Muscle layer of duodenum (tissue), 2 donors: ENCODE measurements at regions not wholly inside any gene's neighbourhood (a gene's known extent, or its start where the extent isn't known, plus 50 kb on each side); places are given as distances from the start of the nearest gene placed in this dataset.
A peak's percentile ranks its signal among the peaks of the same experiment; 100 is the strongest.
"Not testable (repeated sequence)": the region's sequence is repeated elsewhere in the genome, so short reads cannot be mapped to it uniquely, and the experiment has no call there.

ENCODE experiments used
- H3K27ac ChIP-seq: one replicate; pipeline ENCODE4 v1.7.0; 2013; ENCODE audit warnings: mild to moderate bottlenecking, low read length
- H3K27me3 ChIP-seq: one replicate; pipeline ENCODE4 v1.7.0; 2013; ENCODE audit warnings: low read depth, mild to moderate bottlenecking, control low read depth, low read length
- H3K36me3 ChIP-seq, 2 donors: one replicate each; pipeline ENCODE4 v1.7.0; 2013; ENCODE audit warnings: low read length in 2 of 2, control low read depth in 1 of 2, mild to moderate bottlenecking in 1 of 2; ENCODE audit not compliant: insufficient read depth in 2 of 2, control insufficient read depth in 1 of 2
- H3K4me1 ChIP-seq, 2 donors: one replicate each; pipeline ENCODE4 v1.7.0; 2013; ENCODE audit warnings: low read length in 2 of 2, mild to moderate bottlenecking in 2 of 2, control low read depth in 1 of 2, moderate library complexity in 1 of 2; ENCODE audit not compliant: insufficient read depth in 2 of 2, control insufficient read depth in 1 of 2
- H3K4me3 ChIP-seq, 2 donors: one replicate each; pipeline ENCODE4 v1.7.0; 2013; ENCODE audit warnings: low read length in 2 of 2, low read depth in 1 of 2, mild to moderate bottlenecking in 1 of 2
- H3K9me3 ChIP-seq, 2 donors: one replicate each; pipeline ENCODE4 v1.7.0; 2013; ENCODE audit warnings: low read length in 2 of 2, control low read depth in 1 of 2, mild to moderate bottlenecking in 1 of 2; ENCODE audit not compliant: control insufficient read depth in 1 of 2
- donor health status: healthy.

- H3K27me3 ChIP-seq, H3K4me3 ChIP-seq, H3K27ac ChIP-seq, H3K9me3 ChIP-seq, H3K36me3 ChIP-seq, H3K4me1 ChIP-seq: not testable (repeated sequence)
Measured at GRCh38 chr7:106713452-106713851, 52.5 kb upstream of the CCDC71L start.

GRCh38 chr7:106714590-106715442 is 53.9 kb upstream of the CCDC71L start:
- H3K27ac ChIP-seq, H3K36me3 ChIP-seq, H3K27me3 ChIP-seq, H3K4me3 ChIP-seq, H3K4me1 ChIP-seq, H3K9me3 ChIP-seq: not testable (repeated sequence)

- peaks cover 0 to 6% of the 10 kb centered on the region in 2 donors for H3K4me1 ChIP-seq
- H3K27me3 ChIP-seq = no peaks in the 10 kb centered on the region
- no peaks in the 10 kb centered on the region for H3K9me3 ChIP-seq
- no peak overlapping the region for H3K27ac ChIP-seq
- H3K4me3 ChIP-seq = no peak overlapping the region
- no peaks in the 10 kb centered on the region for H3K36me3 ChIP-seq
Measured at GRCh38 chr7:106715730-106716129, 54.8 kb upstream of the CCDC71L start.

DNA sequence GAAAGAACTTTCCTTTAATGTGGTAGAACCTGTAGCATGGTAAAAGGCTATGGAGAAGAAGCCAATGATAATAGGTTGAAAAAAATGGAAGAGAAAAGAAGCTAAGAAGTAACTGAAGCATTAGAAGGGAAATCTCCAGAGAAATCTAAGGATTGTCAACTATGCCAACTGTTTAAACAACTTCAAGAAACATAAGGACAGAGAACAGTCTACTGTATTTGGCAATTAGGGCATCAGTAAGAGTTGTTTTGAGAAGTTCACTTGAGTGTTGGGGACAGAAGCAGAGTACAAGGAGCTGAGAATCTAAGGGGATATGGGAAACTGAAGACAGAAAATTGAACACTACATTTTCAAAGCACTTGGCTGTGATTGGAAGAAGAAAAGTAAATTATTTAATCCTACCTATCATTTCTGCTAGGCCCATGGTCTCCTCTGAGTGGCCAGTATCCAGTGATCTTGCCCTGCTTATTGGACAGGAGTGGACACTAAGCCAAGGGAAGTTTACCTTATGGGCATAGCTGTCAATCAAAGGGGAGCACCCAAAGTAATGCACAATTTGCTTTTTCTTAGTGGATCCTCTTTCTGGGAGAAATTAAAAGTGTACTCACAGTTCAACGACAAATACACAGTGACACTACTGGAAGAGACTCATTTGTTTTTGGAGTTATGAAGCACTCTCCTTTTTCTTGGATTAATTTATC is 56.4 kb upstream of the CCDC71L start:
- Histone ChIP-seq H3K4me1 (peaks cover 0 to 6% of the 10 kb centered on the region in 2 donors), H3K27me3 (no peaks in the 10 kb centered on the region), H3K4me3 (no peak overlapping the region), H3K36me3 (no peaks in the 10 kb centered on the region), H3K9me3 (no peaks in the 10 kb centered on the region), H3K27ac (peak overlapping the region; percentile 53)

GRCh38 chr7:106717955-106718871 is 57.3 kb upstream of the CCDC71L start:
- peaks cover 0 to 6% of the 10 kb centered on the region in 2 donors for H3K4me1 ChIP-seq
- H3K4me3 ChIP-seq = no peak overlapping the region
- H3K36me3 ChIP-seq = no peaks in the 10 kb centered on the region
- H3K27ac ChIP-seq = peak overlapping the region; percentile 53
- no peaks in the 10 kb centered on the region for H3K9me3 ChIP-seq
- H3K27me3 ChIP-seq = no peaks in the 10 kb centered on the region

GRCh38 chr7:106720641-106721040 is 59.7 kb upstream of the CCDC71L start:
- Histone ChIP-seq H3K27me3 (no peaks in the 10 kb centered on the region), H3K9me3 (no peaks in the 10 kb centered on the region), H3K4me3 (no peak overlapping the region), H3K36me3 (no peaks in the 10 kb centered on the region), H3K27ac (no peak overlapping the region), H3K4me1 (peaks cover 0 to 6% of the 10 kb centered on the region in 2 donors)

DNA sequence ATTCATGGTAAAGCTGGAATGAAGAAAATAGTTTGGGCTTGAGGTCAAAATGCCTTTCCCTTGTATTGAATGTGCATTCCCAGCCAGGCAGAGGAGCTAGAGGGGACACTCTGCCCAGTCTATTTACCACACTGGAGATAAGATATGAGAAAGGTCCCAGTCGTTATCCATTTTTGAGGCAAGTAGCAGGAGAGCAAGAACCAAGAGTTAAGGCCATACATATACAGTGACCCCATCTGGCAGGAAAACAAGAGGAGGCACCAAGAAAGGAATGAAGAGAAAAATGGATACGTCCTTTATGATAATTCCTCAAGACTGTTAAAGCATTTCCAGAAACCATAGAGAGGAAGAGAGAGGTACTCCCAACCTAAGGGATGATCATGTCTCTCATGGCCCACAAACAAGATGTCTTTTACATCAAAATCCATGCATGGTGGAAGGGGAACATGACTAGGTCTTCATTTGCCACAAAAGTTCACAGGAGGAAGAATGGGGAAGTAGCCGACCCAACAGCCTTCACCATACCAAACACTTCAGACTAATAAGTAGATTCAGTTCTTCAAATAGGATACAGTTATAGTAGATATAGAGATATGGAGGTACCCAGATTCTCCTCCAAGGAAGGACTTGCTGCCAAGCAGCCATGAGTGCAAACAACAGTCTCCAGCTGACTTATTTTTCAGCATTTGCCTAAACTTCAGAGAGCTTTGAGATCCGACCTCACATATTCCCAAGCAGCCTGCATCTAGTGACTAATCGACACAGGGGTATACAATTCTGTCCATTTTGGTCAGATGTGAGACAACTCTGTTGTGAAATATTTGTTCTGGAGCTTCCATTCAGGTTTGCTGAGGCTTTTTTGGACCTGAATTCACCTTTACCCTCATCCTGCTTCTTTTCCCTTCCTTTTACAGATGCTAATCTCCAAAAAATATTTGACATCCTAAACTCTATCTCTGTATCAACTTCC is 61.1 kb upstream of the CCDC71L start:
- no peak overlapping the region for H3K27ac ChIP-seq
- no peaks in the 10 kb centered on the region for H3K27me3 ChIP-seq
- H3K36me3 ChIP-seq = no peaks in the 10 kb centered on the region
- H3K4me1 ChIP-seq = peaks cover 0 to 6% of the 10 kb centered on the region in 2 donors
- no peaks in the 10 kb centered on the region for H3K9me3 ChIP-seq
- H3K4me3 ChIP-seq = no peak overlapping the region

GRCh38 chr7:106723398-106723797 is 62.4 kb upstream of the CCDC71L start:
- H3K27ac ChIP-seq = no peak overlapping the region
- H3K27me3 ChIP-seq = no peaks in the 10 kb centered on the region
- no peaks in the 10 kb centered on the region for H3K36me3 ChIP-seq
- no peaks in the 10 kb centered on the region for H3K9me3 ChIP-seq
- H3K4me1 ChIP-seq = peaks cover 0 to under 1% of the 10 kb centered on the region in 2 donors
- H3K4me3 ChIP-seq = no peak overlapping the region

GRCh38 chr7:106729720-106730385 is 68.9 kb upstream of the CCDC71L start:
- no peaks in the 10 kb centered on the region for H3K9me3 ChIP-seq
- H3K4me1 ChIP-seq = peaks cover 0 to 8% of the 10 kb centered on the region in 2 donors
- H3K36me3 ChIP-seq = no peaks in the 10 kb centered on the region
- no peak overlapping the region for H3K4me3 ChIP-seq
- H3K27me3 ChIP-seq = no peaks in the 10 kb centered on the region
- no peak overlapping the region for H3K27ac ChIP-seq

DNA sequence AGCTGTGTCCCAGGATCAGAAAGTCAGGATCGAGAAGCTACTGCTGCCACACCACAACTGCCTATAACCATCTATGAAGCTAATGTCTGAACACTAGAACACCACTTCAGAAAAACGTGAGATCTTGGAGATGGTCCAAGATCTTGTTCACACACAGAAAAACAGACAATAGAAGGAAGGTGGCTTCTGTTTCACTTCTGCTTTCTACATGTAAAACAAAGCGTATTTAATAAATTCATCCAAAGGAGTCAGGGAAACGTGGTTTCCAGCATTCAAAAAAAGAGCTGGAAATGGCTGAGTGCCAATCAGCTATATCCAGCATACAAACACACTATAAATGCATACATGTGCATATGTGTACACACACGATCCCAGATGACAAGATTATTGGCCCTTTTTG is 70.2 kb upstream of the CCDC71L start:
- Histone ChIP-seq H3K4me3 (peak overlapping the region in 1 of 2 donors; percentile 28), H3K9me3 (no peaks in the 10 kb centered on the region), H3K4me1 (peaks cover 0 to 8% of the 10 kb centered on the region in 2 donors), H3K27ac (peak overlapping the region; percentile 26), H3K36me3 (no peaks in the 10 kb centered on the region), H3K27me3 (no peaks in the 10 kb centered on the region)
